ENCODE measurements at regions not wholly inside any gene's neighbourhood (a gene's known extent, or its start where the extent isn't known, plus 50 kb on each side); places are given as distances from the start of the nearest gene placed in this dataset.

- TF ChIP-seq CTCF (IDR thresholded peaks at IDR 0.05): no peak
- no peak for TF ChIP-seq POLR2A (IDR thresholded peaks at IDR 0.05)
Observed at GRCh38 chr11:134524201-134524600, 112.2 kb upstream of the B3GAT1 start.
